GM12872 (cell line): ENCODE measurements at regions not wholly inside any gene's neighbourhood (a gene's known extent, or its start where the extent isn't known, plus 50 kb on each side); places are given as distances from the start of the nearest gene placed in this dataset.

Experiments used
- CTCF ChIP-seq: IDR thresholded peaks from 3 replicates; pipeline ENCODE4 v1.5.1; 2011; ENCODE audit warnings: low read depth, mild to moderate bottlenecking, low read length, moderate library complexity; ENCODE audit not compliant: insufficient read depth

- no peak for TF ChIP-seq CTCF
Observed at GRCh38 chr10:120960725-120961124, 109.6 kb downstream of the WDR11 start.

GRCh38 chr10:120961795-120962755 is 110.9 kb downstream of the WDR11 start:
- TF ChIP-seq CTCF: no peak

GRCh38 chr10:120962756-120963593 is 111.8 kb downstream of the WDR11 start:
- no peak for TF ChIP-seq CTCF

- no peak for TF ChIP-seq CTCF
Observed at GRCh38 chr10:120963594-120964220, 112.5 kb downstream of the WDR11 start.

GRCh38 chr10:120966657-120967045 is 115.5 kb downstream of the WDR11 start:
- TF ChIP-seq CTCF: no peak

- no peak for TF ChIP-seq CTCF
Observed at GRCh38 chr10:120969219-120969645, 118.1 kb downstream of the WDR11 start.
